A172 (cell line): ENCODE measurements at regions not wholly inside any gene's neighbourhood (a gene's known extent, or its start where the extent isn't known, plus 50 kb on each side); places are given as distances from the start of the nearest gene placed in this dataset.

Source experiments
- DNase-seq: peaks from one replicate; pipeline ENCODE4 v3.0.0-alpha.2; 2015; ENCODE audit warnings: low spot score

- no peak for DNase-seq
These were observed 1571.3 kb downstream of the MAT2B start for GRCh38 chr5:165076686-165077085.

GRCh38 chr5:165079389-165079788 is 1574.0 kb downstream of the MAT2B start:
- no peak for DNase-seq

- no peak for DNase-seq
These were observed 1578.0 kb downstream of the MAT2B start for GRCh38 chr5:165083394-165083793.

- no peak for DNase-seq
These were observed 1581.0 kb downstream of the MAT2B start for GRCh38 chr5:165086465-165086864.

- DNase-seq, result no peak
These were observed 1589.4 kb downstream of the MAT2B start for GRCh38 chr5:165094782-165095181.

- DNase-seq, result no peak
These were observed 1596.3 kb downstream of the MAT2B start for GRCh38 chr5:165101709-165102108.

GRCh38 chr5:165104611-165105010 is 1599.2 kb downstream of the MAT2B start:
- no peak for DNase-seq

GRCh38 chr5:165108809-165109208 is 1603.4 kb downstream of the MAT2B start:
- no peak for DNase-seq

GRCh38 chr5:165119175-165119574 is 1613.8 kb downstream of the MAT2B start:
- DNase-seq, result no peak

GRCh38 chr5:165126598-165126997 is 1621.2 kb downstream of the MAT2B start:
- DNase-seq, result no peak

- DNase-seq, result no peak
These were observed 1622.5 kb downstream of the MAT2B start for GRCh38 chr5:165127941-165128340.

GRCh38 chr5:165130656-165131055 is 1625.2 kb downstream of the MAT2B start:
- peak; percentile 49 for DNase-seq

GRCh38 chr5:165134155-165134554 is 1628.7 kb downstream of the MAT2B start:
- DNase-seq, result peak; percentile 42

GRCh38 chr5:165135565-165135964 is 1630.1 kb downstream of the MAT2B start:
- DNase-seq, result no peak

- no peak for DNase-seq
These were observed 1632.3 kb downstream of the MAT2B start for GRCh38 chr5:165137701-165138100.

GRCh38 chr5:165138236-165138635 is 1632.8 kb downstream of the MAT2B start:
- no peak for DNase-seq

- no peak for DNase-seq
These were observed 1633.8 kb downstream of the MAT2B start for GRCh38 chr5:165139262-165139661.

GRCh38 chr5:165139721-165140120 is 1634.3 kb downstream of the MAT2B start:
- no peak for DNase-seq

- DNase-seq, result no peak
These were observed 1638.3 kb downstream of the MAT2B start for GRCh38 chr5:165143741-165144140.

GRCh38 chr5:165149431-165149830 is 1644.0 kb downstream of the MAT2B start:
- no peak for DNase-seq

- no peak for DNase-seq
These were observed 1646.6 kb downstream of the MAT2B start for GRCh38 chr5:165152058-165152457.

- peak; percentile 26 for DNase-seq
These were observed 1651.8 kb downstream of the MAT2B start for GRCh38 chr5:165157219-165157618.

GRCh38 chr5:165161204-165161603 is 1655.8 kb downstream of the MAT2B start:
- DNase-seq, result no peak

- no peak for DNase-seq
These were observed 1658.4 kb downstream of the MAT2B start for GRCh38 chr5:165163861-165164260.

GRCh38 chr5:165173651-165174050 is 1668.2 kb downstream of the MAT2B start:
- no peak for DNase-seq
